Caco-2 (cell line): ENCODE measurements at regions not wholly inside any gene's neighbourhood (a gene's known extent, or its start where the extent isn't known, plus 50 kb on each side); places are given as distances from the start of the nearest gene placed in this dataset.

Source experiments
- BruUV-seq: library from RNA; stranded (reverse); fragments of 400-500 nt; replicated peaks from 2 replicates; lab custom pipeline; 2021; lab: Mats Ljungman, UMichigan
- CTCF ChIA-PET: fragments of 300-600 bp; sonication (Branson Sonifier 250); formaldehyde crosslinking; loops from one replicate; lab custom pipeline; 2022; ENCODE audit warnings: antibody characterized with exemption; lab: Charles Lee
- POLR2A ChIA-PET: fragments of 300-600 bp; sonication (Branson Sonifier 250); formaldehyde crosslinking; loops from one replicate; lab custom pipeline; 2022; ENCODE audit warnings: antibody characterized with exemption; lab: Charles Lee
- DNase-seq, 2 experiments: peaks; one replicate each; pipeline versions ENCODE4 v3.0.0 to v3.0.0-alpha.2; 2020 to 2022
- H3K27me3 ChIP-seq: replicated peaks from 2 replicates; pipeline ENCODE4 v1.6.0; 2011; ENCODE audit warnings: low read length; ENCODE audit not compliant: control insufficient read depth, insufficient read depth
- H3K36me3 ChIP-seq: 2 replicates; pipeline ENCODE4 v1.5.1; 2011; ENCODE audit warnings: low read length; ENCODE audit not compliant: control insufficient read depth, insufficient read depth
- H3K4me1 ChIP-seq: fragments of 250-450 bp; sonication (Bioruptor Pico); 2 replicates; pipeline ENCODE4 v1.5.1; 2020; ENCODE audit warnings: mild to moderate bottlenecking
- H3K4me3 ChIP-seq: 2 replicates; pipeline ENCODE4 v1.5.1; 2011; ENCODE audit warnings: low read depth, mild to moderate bottlenecking, control low read depth, low read length
- H3K9me3 ChIP-seq: fragments of 250-450 bp; sonication (Bioruptor Pico); 2 replicates; pipeline ENCODE4 v1.5.1; 2020; ENCODE audit warnings: mild to moderate bottlenecking, moderate library complexity
- H3K27ac Mint-ChIP-seq: one replicate; pipeline ENCODE4 v1.8.0; 2022; ENCODE audit warnings: mixed read lengths; ENCODE audit not compliant: unreplicated experiment
- H3K27me3 Mint-ChIP-seq: one replicate; pipeline ENCODE4 v1.8.0; 2022; ENCODE audit warnings: mixed read lengths; ENCODE audit not compliant: insufficient read depth, unreplicated experiment
- H3K36me3 Mint-ChIP-seq: one replicate; pipeline ENCODE4 v1.8.0; 2022; ENCODE audit warnings: mild to moderate bottlenecking, mixed read lengths; ENCODE audit not compliant: insufficient read depth, unreplicated experiment
- H3K4me1 Mint-ChIP-seq: one replicate; pipeline ENCODE4 v1.8.0; 2022; ENCODE audit warnings: low read depth, mixed read lengths; ENCODE audit not compliant: unreplicated experiment
- H3K4me3 Mint-ChIP-seq: one replicate; pipeline ENCODE4 v1.8.0; 2022; ENCODE audit warnings: mild to moderate bottlenecking, moderate library complexity, mixed read lengths; ENCODE audit not compliant: unreplicated experiment
- H3K9me3 Mint-ChIP-seq: one replicate; pipeline ENCODE4 v1.8.0; 2022; ENCODE audit warnings: mixed read lengths; ENCODE audit not compliant: unreplicated experiment
- intact Hi-C: fragments of 100-400 bp; cut with micrococcal nuclease; formaldehyde crosslinking; loops from one replicate; pipeline ENCODE4 v1.10.0; 2022; ENCODE audit not compliant: unreplicated experiment
- TF ChIP-seq, protein P1 (sequence below), 2 experiments: fragments of 200-600 bp in 1 of 2; IDR thresholded peaks; 1 replicate in 1 of 2; 2 replicates in 1 of 2; pipeline versions ENCODE4 v1.5.1 to v1.8.0; 2011 to 2022; ENCODE audit warnings: antibody characterized with exemption in 1 of 2, control low read depth in 1 of 2, inconsistent platforms in 1 of 2, low read depth in 1 of 2, low read length in 1 of 2, mild to moderate bottlenecking in 1 of 2, moderate library complexity in 1 of 2; ENCODE audit not compliant: insufficient read depth in 1 of 2, severe bottlenecking in 1 of 2, unreplicated experiment in 1 of 2

- Mint-ChIP-seq H3K9me3 (no peaks in the 10 kb centered on the region), H3K4me1 (no peaks in the 10 kb centered on the region), H3K36me3 (no peaks in the 10 kb centered on the region), H3K27ac (no peak overlapping the region), H3K4me3 (no peak overlapping the region), H3K27me3 (no peaks in the 10 kb centered on the region)
- Histone ChIP-seq H3K9me3 (no peaks in the 10 kb centered on the region), H3K4me1 (no peaks in the 10 kb centered on the region), H3K4me3 (no peak overlapping the region), H3K27me3 (no peaks in the 10 kb centered on the region), H3K36me3 (no peaks in the 10 kb centered on the region)
- BruUV-seq, result no TSS peak
- ChIA-PET CTCF (no interaction called here), POLR2A (no interaction called here)
- intact Hi-C loops, result no loop called here
- TF ChIP-seq, protein P1, sequence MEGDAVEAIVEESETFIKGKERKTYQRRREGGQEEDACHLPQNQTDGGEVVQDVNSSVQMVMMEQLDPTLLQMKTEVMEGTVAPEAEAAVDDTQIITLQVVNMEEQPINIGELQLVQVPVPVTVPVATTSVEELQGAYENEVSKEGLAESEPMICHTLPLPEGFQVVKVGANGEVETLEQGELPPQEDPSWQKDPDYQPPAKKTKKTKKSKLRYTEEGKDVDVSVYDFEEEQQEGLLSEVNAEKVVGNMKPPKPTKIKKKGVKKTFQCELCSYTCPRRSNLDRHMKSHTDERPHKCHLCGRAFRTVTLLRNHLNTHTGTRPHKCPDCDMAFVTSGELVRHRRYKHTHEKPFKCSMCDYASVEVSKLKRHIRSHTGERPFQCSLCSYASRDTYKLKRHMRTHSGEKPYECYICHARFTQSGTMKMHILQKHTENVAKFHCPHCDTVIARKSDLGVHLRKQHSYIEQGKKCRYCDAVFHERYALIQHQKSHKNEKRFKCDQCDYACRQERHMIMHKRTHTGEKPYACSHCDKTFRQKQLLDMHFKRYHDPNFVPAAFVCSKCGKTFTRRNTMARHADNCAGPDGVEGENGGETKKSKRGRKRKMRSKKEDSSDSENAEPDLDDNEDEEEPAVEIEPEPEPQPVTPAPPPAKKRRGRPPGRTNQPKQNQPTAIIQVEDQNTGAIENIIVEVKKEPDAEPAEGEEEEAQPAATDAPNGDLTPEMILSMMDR (IDR thresholded peaks at IDR 0.05; ENCODE audit: insufficient read depth in 1 of 2, low read depth in 1 of 2, low read length in 1 of 2, severe bottlenecking in 1 of 2, unreplicated experiment in 1 of 2), result no peak
- no peak for DNase-seq
Measured at GRCh38 chr6:66126358-66126757, 419.3 kb upstream of the EYS start.

GRCh38 chr6:66103954-66104353 lies 396.9 kb upstream of the EYS start:
- intact Hi-C loops, result no loop called here

GRCh38 chr6:66103354-66103753 lies 396.3 kb upstream of the EYS start:
- Histone ChIP-seq H3K27me3 (no peaks in the 10 kb centered on the region), H3K9me3 (no peaks in the 10 kb centered on the region), H3K4me3 (no peak overlapping the region), H3K36me3 (no peaks in the 10 kb centered on the region), H3K4me1 (no peaks in the 10 kb centered on the region)
- BruUV-seq, result no TSS peak
- POLR2A ChIA-PET, result no interaction called here
- intact Hi-C loops, result no loop called here
- Mint-ChIP-seq H3K4me1 (no peaks in the 10 kb centered on the region), H3K36me3 (no peaks in the 10 kb centered on the region), H3K27me3 (no peaks in the 10 kb centered on the region), H3K27ac (no peak overlapping the region), H3K4me3 (no peak overlapping the region), H3K9me3 (no peaks in the 10 kb centered on the region)
- TF ChIP-seq, protein P1 (IDR thresholded peaks at IDR 0.05; ENCODE audit: insufficient read depth in 1 of 2, low read depth in 1 of 2, low read length in 1 of 2, severe bottlenecking in 1 of 2, unreplicated experiment in 1 of 2), result no peak
- no peak for DNase-seq
- CTCF ChIA-PET, result no interaction called here

More at GRCh38 chr6:66103954-66104353, 396.9 kb upstream of the EYS start:
- Histone ChIP-seq H3K4me3 (no peak overlapping the region), H3K36me3 (no peaks in the 10 kb centered on the region), H3K9me3 (no peaks in the 10 kb centered on the region), H3K4me1 (no peaks in the 10 kb centered on the region), H3K27me3 (no peaks in the 10 kb centered on the region)
- TF ChIP-seq, protein P1 (IDR thresholded peaks at IDR 0.05; ENCODE audit: insufficient read depth in 1 of 2, low read depth in 1 of 2, low read length in 1 of 2, severe bottlenecking in 1 of 2, unreplicated experiment in 1 of 2), result no peak
- Mint-ChIP-seq H3K4me1 (no peaks in the 10 kb centered on the region), H3K4me3 (no peak overlapping the region), H3K9me3 (no peaks in the 10 kb centered on the region), H3K27ac (no peak overlapping the region), H3K27me3 (no peaks in the 10 kb centered on the region), H3K36me3 (no peaks in the 10 kb centered on the region)
- ChIA-PET CTCF (no interaction called here), POLR2A (no interaction called here)
- DNase-seq, result no peak
- BruUV-seq, result no TSS peak
